ENCODE measurements at regions not wholly inside any gene's neighbourhood (a gene's known extent, or its start where the extent isn't known, plus 50 kb on each side); places are given as distances from the start of the nearest gene placed in this dataset.

GRCh38 chr6:14739827-14740226 lies 506.0 kb upstream of the JARID2 start:
- TF ChIP-seq CTCF (IDR thresholded peaks at IDR 0.05; ENCODE audit: insufficient read depth, low read depth, low read length) (no peak), EZH2 (IDR thresholded peaks at IDR 0.05; ENCODE audit: insufficient read depth, low read length) (no peak)
